RWPE2 (cell line): ENCODE measurements at regions not wholly inside any gene's neighbourhood (a gene's known extent, or its start where the extent isn't known, plus 50 kb on each side); places are given as distances from the start of the nearest gene placed in this dataset.

Experiments
- ATAC-seq: fragments of 200-7000 bp; cut with Tn5 transposase; 3 replicates; pipeline ENCODE4 v1.9.1; 2021; ENCODE audit warnings: low read depth
- DNase-seq: peaks from one replicate; pipeline ENCODE4 v3.0.0-alpha.2; 2020; ENCODE audit warnings: low spot score
- H3K27ac ChIP-seq: fragments of 450-650 bp; 2 replicates; pipeline ENCODE4 v1.5.1; 2017; ENCODE audit warnings: mild to moderate bottlenecking; ENCODE audit not compliant: poor library complexity, severe bottlenecking
- H3K27me3 ChIP-seq: fragments of 250-450 bp; sonication (Bioruptor Pico); 2 replicates; pipeline ENCODE4 v1.5.1; 2021; ENCODE audit warnings: mild to moderate bottlenecking, moderate library complexity; ENCODE audit not compliant: insufficient read depth, poor library complexity, severe bottlenecking
- H3K36me3 ChIP-seq: fragments of 250-450 bp; sonication (Bioruptor Pico); 2 replicates; pipeline ENCODE4 v1.5.1; 2020; ENCODE audit warnings: low read depth, mild to moderate bottlenecking, moderate library complexity
- H3K4me1 ChIP-seq: fragments of 250-450 bp; sonication (Bioruptor Pico); 2 replicates; pipeline ENCODE4 v1.5.1; 2021; ENCODE audit warnings: mild to moderate bottlenecking, moderate library complexity; ENCODE audit not compliant: insufficient read depth, poor library complexity, severe bottlenecking
- H3K4me3 ChIP-seq: fragments of 250-450 bp; sonication (Bioruptor Pico); 2 replicates; pipeline ENCODE4 v1.5.1; 2021; ENCODE audit warnings: mild to moderate bottlenecking, moderate library complexity; ENCODE audit not compliant: severe bottlenecking
- H3K9me3 ChIP-seq: fragments of 250-450 bp; sonication (Bioruptor Pico); 2 replicates; pipeline ENCODE4 v1.5.1; 2021; ENCODE audit warnings: mild to moderate bottlenecking, moderate library complexity; ENCODE audit not compliant: severe bottlenecking
- TF ChIP-seq, protein P1 (sequence below): fragments of 450-650 bp; IDR thresholded peaks from one replicate; pipeline ENCODE4 v1.5.1; 2017; ENCODE audit warnings: mild to moderate bottlenecking, moderate library complexity; ENCODE audit not compliant: poor library complexity, severe bottlenecking

- no peak for ATAC-seq
- TF ChIP-seq, protein P1, sequence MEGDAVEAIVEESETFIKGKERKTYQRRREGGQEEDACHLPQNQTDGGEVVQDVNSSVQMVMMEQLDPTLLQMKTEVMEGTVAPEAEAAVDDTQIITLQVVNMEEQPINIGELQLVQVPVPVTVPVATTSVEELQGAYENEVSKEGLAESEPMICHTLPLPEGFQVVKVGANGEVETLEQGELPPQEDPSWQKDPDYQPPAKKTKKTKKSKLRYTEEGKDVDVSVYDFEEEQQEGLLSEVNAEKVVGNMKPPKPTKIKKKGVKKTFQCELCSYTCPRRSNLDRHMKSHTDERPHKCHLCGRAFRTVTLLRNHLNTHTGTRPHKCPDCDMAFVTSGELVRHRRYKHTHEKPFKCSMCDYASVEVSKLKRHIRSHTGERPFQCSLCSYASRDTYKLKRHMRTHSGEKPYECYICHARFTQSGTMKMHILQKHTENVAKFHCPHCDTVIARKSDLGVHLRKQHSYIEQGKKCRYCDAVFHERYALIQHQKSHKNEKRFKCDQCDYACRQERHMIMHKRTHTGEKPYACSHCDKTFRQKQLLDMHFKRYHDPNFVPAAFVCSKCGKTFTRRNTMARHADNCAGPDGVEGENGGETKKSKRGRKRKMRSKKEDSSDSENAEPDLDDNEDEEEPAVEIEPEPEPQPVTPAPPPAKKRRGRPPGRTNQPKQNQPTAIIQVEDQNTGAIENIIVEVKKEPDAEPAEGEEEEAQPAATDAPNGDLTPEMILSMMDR = no peak
- DNase-seq = no peak
- Histone ChIP-seq H3K4me1 (no peaks in the 10 kb centered on the region), H3K27me3 (peaks cover 28% of the 10 kb centered on the region), H3K4me3 (no peak overlapping the region), H3K36me3 (no peaks in the 10 kb centered on the region), H3K27ac (no peak overlapping the region), H3K9me3 (no peaks in the 10 kb centered on the region)
Measured at GRCh38 chr4:146071390-146071789, 104.1 kb upstream of the LSM6 start.

GRCh38 chr4:146063143-146063542 is 112.4 kb upstream of the LSM6 start:
- TF ChIP-seq, protein P1 = no peak
- no peak for ATAC-seq
- Histone ChIP-seq H3K27ac (no peak overlapping the region), H3K27me3 (no peaks in the 10 kb centered on the region), H3K4me1 (no peaks in the 10 kb centered on the region), H3K36me3 (no peaks in the 10 kb centered on the region), H3K4me3 (no peak overlapping the region), H3K9me3 (no peaks in the 10 kb centered on the region)
- DNase-seq = no peak

- TF ChIP-seq, protein P1 = no peak
- Histone ChIP-seq H3K4me1 (no peaks in the 10 kb centered on the region), H3K27ac (no peak overlapping the region), H3K36me3 (no peaks in the 10 kb centered on the region), H3K27me3 (no peaks in the 10 kb centered on the region), H3K9me3 (no peaks in the 10 kb centered on the region), H3K4me3 (no peak overlapping the region)
- no peak for ATAC-seq
- DNase-seq = no peak
Measured at GRCh38 chr4:146062340-146062739, 113.2 kb upstream of the LSM6 start.

DNA sequence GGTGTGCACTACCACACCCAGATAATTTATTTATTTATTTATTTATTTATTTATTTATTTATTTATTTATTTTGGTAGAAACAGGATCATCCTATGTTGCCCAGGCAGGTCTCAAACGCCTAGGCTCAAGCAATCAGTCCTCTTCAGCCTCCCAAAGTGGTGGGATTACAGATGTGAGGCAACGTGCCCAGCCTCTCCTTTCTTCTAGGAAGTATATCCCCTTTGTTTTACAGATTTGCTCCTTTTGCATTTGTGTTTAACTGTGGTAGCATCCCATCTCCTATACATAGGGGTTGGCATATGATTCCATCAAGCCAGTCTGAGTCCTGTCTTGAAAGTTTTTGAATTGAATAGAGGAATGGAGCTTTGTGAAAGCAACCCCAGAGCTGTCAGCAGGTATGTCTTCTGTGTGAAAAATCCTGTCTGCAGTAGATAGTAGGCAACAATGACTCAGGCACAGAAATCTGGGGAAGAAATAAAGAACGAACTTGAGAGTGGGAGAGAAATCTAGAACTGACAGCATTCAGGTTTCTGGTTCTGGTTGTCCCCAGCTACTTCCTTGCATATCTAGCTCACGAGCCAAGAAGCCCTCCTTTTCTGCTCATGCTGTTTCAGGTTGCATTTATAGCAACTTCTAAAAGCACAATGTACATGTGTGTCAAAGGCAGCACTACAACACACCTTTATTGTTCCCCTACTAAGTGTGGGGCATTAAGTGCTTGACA is 113.7 kb upstream of the LSM6 start:
- no peaks in the 10 kb centered on the region for H3K9me3 ChIP-seq
- H3K36me3 ChIP-seq = no peaks in the 10 kb centered on the region
- no peak for ATAC-seq
- no peak overlapping the region for H3K4me3 ChIP-seq
- TF ChIP-seq, protein P1 = no peak
- no peaks in the 10 kb centered on the region for H3K27me3 ChIP-seq
- DNase-seq = no peak
- no peak overlapping the region for H3K27ac ChIP-seq
- H3K4me1 ChIP-seq = no peaks in the 10 kb centered on the region

- no peaks in the 10 kb centered on the region for H3K9me3 ChIP-seq
- DNase-seq = no peak
- no peak overlapping the region for H3K4me3 ChIP-seq
- TF ChIP-seq, protein P1 = no peak
- no peaks in the 10 kb centered on the region for H3K4me1 ChIP-seq
- ATAC-seq = no peak
- no peak overlapping the region for H3K27ac ChIP-seq
- H3K27me3 ChIP-seq = no peaks in the 10 kb centered on the region
- H3K36me3 ChIP-seq = no peaks in the 10 kb centered on the region
Measured at GRCh38 chr4:146059865-146060264, 115.7 kb upstream of the LSM6 start.
